ENCODE measurements at regions not wholly inside any gene's neighbourhood (a gene's known extent, or its start where the extent isn't known, plus 50 kb on each side); places are given as distances from the start of the nearest gene placed in this dataset.

GRCh38 chr2:128645631-128646030 is 327.0 kb upstream of the HS6ST1 start:
- peaks cover 71% of the 10 kb centered on the region for H3K4me1 Mint-ChIP-seq
- ChIA-PET CTCF (interaction anchor here (0.5 to 2.5 kb wide), 11 partner anchors 7 to 159 kb away, joined by 3 to 17 read pairs (median 5); no protein-coding TSS in a partner anchor), POLR2A (no interaction called here)
- peaks cover 4% of the 10 kb centered on the region; the same call in 1 of the 2 replicates for H3K9me3 Mint-ChIP-seq
- peak; percentile 4 for ATAC-seq
- H3K4me3 Mint-ChIP-seq = no peak overlapping the region; the same call in 1 of the 2 replicates
- H3K36me3 Mint-ChIP-seq = no peaks in the 10 kb centered on the region
- DNase-seq (ENCODE audit: low spot score) = no peak
- TF ChIP-seq CBFB (CRISPR knock-in tag; IDR thresholded peaks at IDR 0.05; ENCODE audit: low read depth) (no peak), SMAD4 (CRISPR knock-in tag; IDR thresholded peaks at IDR 0.05) (no peak), ZNF512 (CRISPR knock-in tag; IDR thresholded peaks at IDR 0.05; ENCODE audit: borderline replicate concordance) (no peak), ZSCAN18 (CRISPR knock-in tag; IDR thresholded peaks at IDR 0.05) (no peak), ZBTB21 (CRISPR knock-in tag; IDR thresholded peaks at IDR 0.05; ENCODE audit: borderline replicate concordance) (no peak), ZNF423 (CRISPR knock-in tag; IDR thresholded peaks at IDR 0.05) (no peak), SOX15 (CRISPR knock-in tag; IDR thresholded peaks at IDR 0.05) (no peak), ZNF532 (CRISPR knock-in tag; IDR thresholded peaks at IDR 0.05; ENCODE audit: borderline replicate concordance) (no peak), ZNF671 (CRISPR knock-in tag; IDR thresholded peaks at IDR 0.05) (no peak), ZNF396 (CRISPR knock-in tag; IDR thresholded peaks at IDR 0.05; ENCODE audit: borderline replicate concordance) (no peak), NFYB (CRISPR knock-in tag; conservative IDR thresholded peaks at IDR 0.05; ENCODE audit: low read depth) (no peak), EMX1 (CRISPR knock-in tag; IDR thresholded peaks at IDR 0.05) (no peak), ESRRA (CRISPR knock-in tag; IDR thresholded peaks at IDR 0.05; ENCODE audit: borderline replicate concordance) (no peak), CREM (CRISPR knock-in tag; IDR thresholded peaks at IDR 0.05) (no peak), SP1 (CRISPR knock-in tag; conservative IDR thresholded peaks at IDR 0.05) (no peak)
- TF ChIP-seq, protein P1, sequence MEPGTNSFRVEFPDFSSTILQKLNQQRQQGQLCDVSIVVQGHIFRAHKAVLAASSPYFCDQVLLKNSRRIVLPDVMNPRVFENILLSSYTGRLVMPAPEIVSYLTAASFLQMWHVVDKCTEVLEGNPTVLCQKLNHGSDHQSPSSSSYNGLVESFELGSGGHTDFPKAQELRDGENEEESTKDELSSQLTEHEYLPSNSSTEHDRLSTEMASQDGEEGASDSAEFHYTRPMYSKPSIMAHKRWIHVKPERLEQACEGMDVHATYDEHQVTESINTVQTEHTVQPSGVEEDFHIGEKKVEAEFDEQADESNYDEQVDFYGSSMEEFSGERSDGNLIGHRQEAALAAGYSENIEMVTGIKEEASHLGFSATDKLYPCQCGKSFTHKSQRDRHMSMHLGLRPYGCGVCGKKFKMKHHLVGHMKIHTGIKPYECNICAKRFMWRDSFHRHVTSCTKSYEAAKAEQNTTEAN (CRISPR knock-in tag; IDR thresholded peaks at IDR 0.05) = no peak
- H3K27ac Mint-ChIP-seq = peak overlapping the region; percentile 98
- peaks cover 26% of the 10 kb centered on the region for H3K27me3 Mint-ChIP-seq (ENCODE audit: low read depth)

DNA sequence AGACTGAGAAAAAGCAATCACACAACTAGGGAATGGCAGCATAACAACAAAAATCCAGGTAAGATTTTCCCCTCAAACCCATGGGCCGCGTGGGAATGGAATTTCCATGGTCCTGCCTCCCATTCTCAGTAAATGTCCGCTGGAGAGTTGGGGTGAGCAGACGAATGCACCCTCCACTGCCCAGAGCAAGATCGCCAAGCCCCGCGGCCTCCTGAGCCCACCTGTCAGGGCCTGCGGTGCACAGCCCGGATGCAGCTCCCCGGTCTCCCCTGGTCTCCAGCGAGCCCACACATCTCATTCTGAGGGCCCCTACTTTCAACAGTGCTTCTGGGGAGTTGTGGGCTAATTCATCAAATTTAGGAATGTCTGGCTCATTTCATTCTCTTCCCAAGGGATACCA is 327.4 kb upstream of the HS6ST1 start:
- peak overlapping the region; percentile 98 for H3K27ac Mint-ChIP-seq
- DNase-seq (ENCODE audit: low spot score) (no peak), ATAC-seq (no peak)
- POLR2A ChIA-PET = no interaction called here
- H3K36me3 Mint-ChIP-seq = no peaks in the 10 kb centered on the region
- TF ChIP-seq E2F1 (CRISPR knock-in tag; IDR thresholded peaks at IDR 0.05) = no peak
- no peak for TF ChIP-seq TP53 (CRISPR knock-in tag; IDR thresholded peaks at IDR 0.05)
- CTCF ChIA-PET = interaction anchor here (0.5 to 2.5 kb wide), 6 partner anchors 8 to 52 kb away, joined by 3 to 17 read pairs (median 5); no protein-coding TSS in a partner anchor
- peaks cover 67% of the 10 kb centered on the region for H3K4me1 Mint-ChIP-seq
- H3K9me3 Mint-ChIP-seq = peaks cover 4% of the 10 kb centered on the region; the same call in 1 of the 2 replicates
- H3K4me3 Mint-ChIP-seq = no peak overlapping the region
- H3K27me3 Mint-ChIP-seq (ENCODE audit: low read depth) = peaks cover 22% of the 10 kb centered on the region
